ENCODE measurements at regions not wholly inside any gene's neighbourhood (a gene's known extent, or its start where the extent isn't known, plus 50 kb on each side); places are given as distances from the start of the nearest gene placed in this dataset.

GRCh38 chr9:2479056-2479565 lies 142.5 kb upstream of the VLDLR start:
- TF ChIP-seq TCF12 (IDR thresholded peaks at IDR 0.05) (no peak), TCF12 (CRISPR knock-in tag; IDR thresholded peaks at IDR 0.05) (no peak), KAT7 (CRISPR knock-in tag; IDR thresholded peaks at IDR 0.05; ENCODE audit: borderline replicate concordance) (no peak), RFX5 (IDR thresholded peaks at IDR 0.05; ENCODE audit: low read depth, low read length) (no peak), SMC3 (IDR thresholded peaks at IDR 0.05; ENCODE audit: low read length) (no peak), ZBTB20 (CRISPR knock-in tag; IDR thresholded peaks at IDR 0.05; ENCODE audit: borderline replicate concordance, low read depth) (no peak), MAF1 (CRISPR knock-in tag; IDR thresholded peaks at IDR 0.05; ENCODE audit: borderline replicate concordance) (no peak), STAT6 (CRISPR knock-in tag; IDR thresholded peaks at IDR 0.05; ENCODE audit: borderline replicate concordance) (no peak), U2AF2 (IDR thresholded peaks at IDR 0.05; ENCODE audit: low read depth, low read length) (no peak), ELF1 (CRISPR knock-in tag; IDR thresholded peaks at IDR 0.05) (no peak), RBAK (CRISPR knock-in tag; IDR thresholded peaks at IDR 0.05) (no peak), RAD21 (CRISPR knock-in tag; IDR thresholded peaks at IDR 0.05) (no peak), THYN1 (CRISPR knock-in tag; IDR thresholded peaks at IDR 0.05; ENCODE audit: borderline replicate concordance, low read depth) (no peak), SOX6 (IDR thresholded peaks at IDR 0.05) (no peak), SOX6 (CRISPR knock-in tag; IDR thresholded peaks at IDR 0.05) (no peak)

Data from HepG2 (cell line).